BE2C (cell line): ENCODE measurements at regions not wholly inside any gene's neighbourhood (a gene's known extent, or its start where the extent isn't known, plus 50 kb on each side); places are given as distances from the start of the nearest gene placed in this dataset.

Experiments used
- DNase-seq: peaks from one replicate; pipeline ENCODE4 v3.0.0-alpha.2; 2020
- H3K27me3 ChIP-seq: fragments of 250-450 bp; sonication (Bioruptor Pico); 2 replicates; pipeline ENCODE4 v1.5.1; 2020; ENCODE audit warnings: mild to moderate bottlenecking
- H3K36me3 ChIP-seq: fragments of 250-450 bp; sonication (Bioruptor Pico); 2 replicates; pipeline ENCODE4 v1.5.1; 2020; ENCODE audit warnings: mild to moderate bottlenecking
- H3K4me1 ChIP-seq: fragments of 250-450 bp; sonication (Bioruptor Pico); 2 replicates; pipeline ENCODE4 v1.5.1; 2020
- H3K4me3 ChIP-seq: 2 replicates; pipeline ENCODE4 v1.5.1; 2011; ENCODE audit warnings: low read depth, low read length
- H3K9me3 ChIP-seq: fragments of 250-450 bp; sonication (Bioruptor Pico); 2 replicates; pipeline ENCODE4 v1.5.1; 2020
- CTCF ChIP-seq: IDR thresholded peaks from 2 replicates; pipeline ENCODE4 v1.5.1; 2012; ENCODE audit warnings: mild to moderate bottlenecking, low read depth, low read length

GRCh38 chr11:101277036-101277435 is 147.4 kb upstream of the PGR start:
- TF ChIP-seq CTCF = no peak
- DNase-seq = no peak

GRCh38 chr11:101269990-101270660 is 140.5 kb upstream of the PGR start:
- TF ChIP-seq CTCF = no peak
- Histone ChIP-seq H3K27me3 (no peaks in the 10 kb centered on the region), H3K4me1 (no peaks in the 10 kb centered on the region), H3K36me3 (no peaks in the 10 kb centered on the region), H3K9me3 (no peaks in the 10 kb centered on the region), H3K4me3 (no peak overlapping the region)
- no peak for DNase-seq

More at GRCh38 chr11:101277036-101277435, 147.4 kb upstream of the PGR start:
- Histone ChIP-seq H3K27me3 (no peaks in the 10 kb centered on the region), H3K9me3 (no peaks in the 10 kb centered on the region), H3K4me3 (no peak overlapping the region), H3K36me3 (no peaks in the 10 kb centered on the region), H3K4me1 (no peaks in the 10 kb centered on the region)

DNA sequence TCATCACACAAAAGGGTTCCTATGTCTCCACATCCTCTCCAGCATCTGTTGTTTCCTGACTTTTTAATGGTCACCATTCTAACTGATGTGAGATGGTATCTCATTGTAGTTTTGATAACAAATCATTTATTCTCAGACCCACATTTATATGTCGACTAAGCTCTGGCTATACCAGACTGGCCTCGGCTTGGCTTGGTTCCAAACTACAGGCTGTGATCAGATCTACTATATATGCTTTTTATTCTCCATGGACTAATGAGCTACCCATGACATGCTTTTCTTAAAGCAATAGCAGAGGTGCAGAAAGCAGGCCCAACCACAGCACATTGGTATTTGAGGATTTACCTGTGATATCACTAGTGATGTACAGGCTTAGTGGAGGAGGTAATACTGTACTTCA is 139.8 kb upstream of the PGR start:
- no peak for DNase-seq
- no peaks in the 10 kb centered on the region for H3K4me1 ChIP-seq
- H3K36me3 ChIP-seq = no peaks in the 10 kb centered on the region
- no peaks in the 10 kb centered on the region for H3K9me3 ChIP-seq
- no peaks in the 10 kb centered on the region for H3K27me3 ChIP-seq
- no peak overlapping the region for H3K4me3 ChIP-seq
- TF ChIP-seq CTCF = no peak

GRCh38 chr11:101267654-101268053 is 138.0 kb upstream of the PGR start:
- Histone ChIP-seq H3K36me3 (no peaks in the 10 kb centered on the region), H3K27me3 (no peaks in the 10 kb centered on the region), H3K4me1 (no peaks in the 10 kb centered on the region), H3K4me3 (no peak overlapping the region), H3K9me3 (no peaks in the 10 kb centered on the region)
- DNase-seq = no peak
- TF ChIP-seq CTCF = no peak

DNA sequence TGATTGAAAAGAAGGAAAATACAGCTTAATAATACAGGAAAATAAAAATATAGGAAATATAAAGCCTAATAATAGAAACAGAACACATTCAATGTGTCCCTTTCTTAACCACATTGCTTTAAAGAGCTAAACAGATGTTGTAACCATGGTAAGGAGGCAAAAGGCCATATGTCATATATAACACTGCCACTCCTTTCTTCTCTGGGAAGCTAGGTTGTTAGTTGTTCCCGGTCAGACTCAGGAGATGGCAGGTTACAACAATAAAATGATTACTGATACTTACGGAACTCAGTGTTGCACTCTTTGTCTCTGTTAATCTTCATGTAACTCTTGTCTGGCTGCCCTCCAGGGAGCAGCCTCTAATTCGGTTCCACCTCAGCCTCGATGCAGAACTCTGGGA is 134.7 kb upstream of the PGR start:
- no peaks in the 10 kb centered on the region for H3K36me3 ChIP-seq
- H3K4me1 ChIP-seq = no peaks in the 10 kb centered on the region
- no peaks in the 10 kb centered on the region for H3K27me3 ChIP-seq
- DNase-seq = no peak
- H3K4me3 ChIP-seq = no peak overlapping the region
- no peak for TF ChIP-seq CTCF
- no peaks in the 10 kb centered on the region for H3K9me3 ChIP-seq

GRCh38 chr11:101262995-101263394 is 133.4 kb upstream of the PGR start:
- DNase-seq = no peak

More at GRCh38 chr11:101262995-101263394, 133.4 kb upstream of the PGR start:
- Histone ChIP-seq H3K27me3 (no peaks in the 10 kb centered on the region), H3K4me1 (no peaks in the 10 kb centered on the region), H3K36me3 (no peaks in the 10 kb centered on the region), H3K4me3 (no peak overlapping the region), H3K9me3 (no peaks in the 10 kb centered on the region)
- no peak for TF ChIP-seq CTCF
